ENCODE measurements at regions not wholly inside any gene's neighbourhood (a gene's known extent, or its start where the extent isn't known, plus 50 kb on each side); places are given as distances from the start of the nearest gene placed in this dataset.

- intact Hi-C loops (cut with DNase I; ENCODE audit: low total_unique reads) = loop anchor here (2.0 kb wide), 1 partner anchor 59 kb away; no protein-coding TSS in a partner anchor
- Histone ChIP-seq H3K27me3 (no peaks in the 10 kb centered on the region), H3K27ac (no peak overlapping the region), H3K36me3 (no peaks in the 10 kb centered on the region), H3K9me3 (no peaks in the 10 kb centered on the region), H3K4me3 (no peak overlapping the region), H3K4me1 (no peaks in the 10 kb centered on the region)
- DNase-seq = no peak
- no peak for TF ChIP-seq CTCF (IDR thresholded peaks at IDR 0.05)
Measured at GRCh38 chr2:4549666-4550210, 846.4 kb downstream of the DCDC2C start.

- Histone ChIP-seq H3K4me1 (no peaks in the 10 kb centered on the region), H3K27me3 (no peaks in the 10 kb centered on the region), H3K9me3 (no peaks in the 10 kb centered on the region), H3K27ac (no peak overlapping the region), H3K4me3 (no peak overlapping the region), H3K36me3 (no peaks in the 10 kb centered on the region)
- TF ChIP-seq CTCF (IDR thresholded peaks at IDR 0.05) = no peak
- DNase-seq = no peak
- intact Hi-C loops (cut with DNase I; ENCODE audit: low total_unique reads) = no loop called here
Measured at GRCh38 chr2:4551691-4552474, 848.5 kb downstream of the DCDC2C start.

- no peak for TF ChIP-seq CTCF (IDR thresholded peaks at IDR 0.05)
- intact Hi-C loops (cut with DNase I; ENCODE audit: low total_unique reads) = no loop called here
- no peak for DNase-seq
Measured at GRCh38 chr2:4553241-4553640, 849.9 kb downstream of the DCDC2C start.

DNA sequence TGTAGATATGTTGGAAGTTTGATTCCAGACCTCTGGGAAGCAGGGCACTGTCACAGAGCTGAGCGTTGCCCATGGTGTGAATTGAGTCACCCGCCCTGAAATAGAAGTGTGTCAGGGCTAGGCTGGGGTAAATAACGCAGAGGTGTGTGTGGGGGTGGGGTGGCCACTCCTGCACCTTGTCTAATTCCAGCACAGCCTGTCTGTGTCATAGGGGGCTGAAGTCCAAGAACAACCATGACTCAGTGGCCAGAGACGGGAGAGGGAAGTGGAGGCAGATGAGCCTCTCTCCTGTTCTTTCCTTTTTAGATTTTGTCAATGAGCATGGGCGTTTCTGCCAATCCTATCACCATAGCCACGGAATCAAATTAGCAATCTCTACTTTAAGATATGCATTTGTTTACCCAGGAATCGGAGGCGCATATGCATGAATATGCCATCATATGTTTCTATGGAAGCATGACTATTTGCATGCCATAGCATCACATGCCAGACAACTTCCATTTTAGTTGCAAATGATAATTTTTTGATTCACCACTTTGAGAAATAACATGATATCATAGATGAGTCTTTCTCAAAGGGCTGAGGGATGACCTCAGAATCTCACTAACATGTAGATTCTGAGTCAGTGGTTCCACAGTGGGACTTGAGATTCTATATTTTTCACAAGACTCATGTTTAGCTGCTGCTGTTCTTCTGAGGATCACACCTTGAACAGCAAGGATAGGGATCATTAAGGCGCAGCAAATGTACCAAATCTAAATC, 852.9 kb downstream of the DCDC2C start:
- no peak for TF ChIP-seq CTCF (IDR thresholded peaks at IDR 0.05)
- no peak for DNase-seq
- no peaks in the 10 kb centered on the region for H3K4me1 ChIP-seq
- H3K27ac ChIP-seq = no peak overlapping the region
- no peaks in the 10 kb centered on the region for H3K27me3 ChIP-seq
- intact Hi-C loops (cut with DNase I; ENCODE audit: low total_unique reads) = no loop called here
- H3K9me3 ChIP-seq = no peaks in the 10 kb centered on the region
- H3K36me3 ChIP-seq = no peaks in the 10 kb centered on the region
- H3K4me3 ChIP-seq = no peak overlapping the region

More at GRCh38 chr2:4553241-4553640, 849.9 kb downstream of the DCDC2C start:
- Histone ChIP-seq H3K4me1 (no peaks in the 10 kb centered on the region), H3K27ac (no peak overlapping the region), H3K9me3 (no peaks in the 10 kb centered on the region), H3K4me3 (no peak overlapping the region), H3K36me3 (no peaks in the 10 kb centered on the region), H3K27me3 (no peaks in the 10 kb centered on the region)

DNA sequence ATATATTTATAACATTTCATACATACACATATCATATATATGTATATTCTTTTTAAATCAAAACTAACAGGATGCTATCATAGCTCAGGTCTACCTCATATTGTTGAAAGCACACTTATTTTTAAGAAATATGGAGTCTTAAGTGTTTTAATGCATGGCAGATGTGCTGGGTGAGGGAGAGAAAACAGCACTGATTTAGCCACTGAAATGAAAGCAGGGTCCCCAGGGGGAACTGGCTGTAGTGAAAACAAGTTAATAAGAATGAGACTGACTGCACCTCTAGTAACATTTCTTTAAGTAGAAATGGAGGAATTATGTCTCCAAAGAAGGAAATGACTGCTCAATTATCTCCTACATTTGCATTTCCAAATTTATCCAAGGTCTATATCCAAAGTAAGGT, 857.8 kb downstream of the DCDC2C start:
- Histone ChIP-seq H3K27me3 (no peaks in the 10 kb centered on the region), H3K9me3 (no peaks in the 10 kb centered on the region), H3K27ac (no peak overlapping the region), H3K4me1 (no peaks in the 10 kb centered on the region), H3K4me3 (no peak overlapping the region), H3K36me3 (no peaks in the 10 kb centered on the region)
- intact Hi-C loops (cut with DNase I; ENCODE audit: low total_unique reads) = no loop called here
- no peak for TF ChIP-seq CTCF (IDR thresholded peaks at IDR 0.05)
- no peak for DNase-seq
